ENCODE measurements at regions not wholly inside any gene's neighbourhood (a gene's known extent, or its start where the extent isn't known, plus 50 kb on each side); places are given as distances from the start of the nearest gene placed in this dataset.

DNA sequence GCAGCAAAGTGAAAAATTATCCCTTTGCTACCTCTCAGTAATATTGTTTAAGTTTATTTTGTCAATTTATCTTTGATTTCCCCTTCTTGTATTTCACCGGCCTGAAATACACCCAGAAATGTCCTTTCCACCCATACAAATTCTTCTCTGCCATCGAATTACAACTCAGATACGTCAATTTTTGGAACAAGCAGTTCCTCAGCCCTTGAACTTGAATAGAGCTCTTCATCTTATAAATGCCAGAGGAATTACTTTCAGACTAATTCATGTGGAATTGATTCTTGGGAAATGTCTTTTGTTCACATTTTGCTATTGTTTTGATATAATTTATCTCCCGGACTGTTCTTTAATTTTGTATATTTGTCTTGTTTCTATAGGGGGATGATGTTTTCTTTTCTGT, 1359.3 kb upstream of the MIR17HG start:
- TF ChIP-seq, protein P1, sequence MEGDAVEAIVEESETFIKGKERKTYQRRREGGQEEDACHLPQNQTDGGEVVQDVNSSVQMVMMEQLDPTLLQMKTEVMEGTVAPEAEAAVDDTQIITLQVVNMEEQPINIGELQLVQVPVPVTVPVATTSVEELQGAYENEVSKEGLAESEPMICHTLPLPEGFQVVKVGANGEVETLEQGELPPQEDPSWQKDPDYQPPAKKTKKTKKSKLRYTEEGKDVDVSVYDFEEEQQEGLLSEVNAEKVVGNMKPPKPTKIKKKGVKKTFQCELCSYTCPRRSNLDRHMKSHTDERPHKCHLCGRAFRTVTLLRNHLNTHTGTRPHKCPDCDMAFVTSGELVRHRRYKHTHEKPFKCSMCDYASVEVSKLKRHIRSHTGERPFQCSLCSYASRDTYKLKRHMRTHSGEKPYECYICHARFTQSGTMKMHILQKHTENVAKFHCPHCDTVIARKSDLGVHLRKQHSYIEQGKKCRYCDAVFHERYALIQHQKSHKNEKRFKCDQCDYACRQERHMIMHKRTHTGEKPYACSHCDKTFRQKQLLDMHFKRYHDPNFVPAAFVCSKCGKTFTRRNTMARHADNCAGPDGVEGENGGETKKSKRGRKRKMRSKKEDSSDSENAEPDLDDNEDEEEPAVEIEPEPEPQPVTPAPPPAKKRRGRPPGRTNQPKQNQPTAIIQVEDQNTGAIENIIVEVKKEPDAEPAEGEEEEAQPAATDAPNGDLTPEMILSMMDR (IDR thresholded peaks at IDR 0.05), result no peak
- no peak for TF ChIP-seq POLR2A (IDR thresholded peaks at IDR 0.05)

Data from thyroid gland (tissue), 4 donors.